ENCODE measurements at regions not wholly inside any gene's neighbourhood (a gene's known extent, or its start where the extent isn't known, plus 50 kb on each side); places are given as distances from the start of the nearest gene placed in this dataset.

- H3K27me3 Mint-ChIP-seq, result no peaks in the 10 kb centered on the region
- Histone ChIP-seq H3K27ac (ENCODE audit: low read depth in 1 of 2, low read length in 2 of 2) (no peak overlapping the region), H3K4me1 (ENCODE audit: insufficient read depth, low read length) (no peaks in the 10 kb centered on the region), H3K9me3 (ENCODE audit: control insufficient read depth in 1 of 2, insufficient read depth in 1 of 2, low read length in 2 of 2) (no peaks in the 10 kb centered on the region), H3K36me3 (ENCODE audit: insufficient read depth, low read length) (no peaks in the 10 kb centered on the region), H3K4me3 (ENCODE audit: low read length) (no peak overlapping the region), H3K27me3 (ENCODE audit: control insufficient read depth in 1 of 2, insufficient read depth in 2 of 2, low read length in 2 of 2) (no peaks in the 10 kb centered on the region)
- H3K9me3 Mint-ChIP-seq, result peaks cover 3% of the 10 kb centered on the region
- intact Hi-C loops (cut with DNase I, micrococcal nuclease), result no loop called here
- no peak for TF ChIP-seq CTCF (IDR thresholded peaks at IDR 0.05)
- H3K27ac Mint-ChIP-seq, result no peak overlapping the region
- no peaks in the 10 kb centered on the region for H3K4me1 Mint-ChIP-seq (ENCODE audit: low read depth)
- H3K36me3 Mint-ChIP-seq (ENCODE audit: low read depth), result no peaks in the 10 kb centered on the region
- no peak for ATAC-seq (ENCODE audit: poor library complexity)
- no peak for DNase-seq
- ChIA-PET CTCF (no interaction called here), POLR2A (no interaction called here)
- H3K4me3 Mint-ChIP-seq, result no peak overlapping the region
Measured at GRCh38 chr5:130966990-130967525, 198.0 kb downstream of the HINT1 start.

- Histone ChIP-seq H3K36me3 (ENCODE audit: insufficient read depth, low read length) (no peaks in the 10 kb centered on the region), H3K27me3 (ENCODE audit: control insufficient read depth in 1 of 2, insufficient read depth in 2 of 2, low read length in 2 of 2) (no peaks in the 10 kb centered on the region), H3K4me1 (ENCODE audit: insufficient read depth, low read length) (no peaks in the 10 kb centered on the region), H3K9me3 (ENCODE audit: control insufficient read depth in 1 of 2, insufficient read depth in 1 of 2, low read length in 2 of 2) (no peaks in the 10 kb centered on the region), H3K27ac (ENCODE audit: low read depth in 1 of 2, low read length in 2 of 2) (no peak overlapping the region), H3K4me3 (ENCODE audit: low read length) (no peak overlapping the region)
- Mint-ChIP-seq H3K9me3 (peaks cover 6% of the 10 kb centered on the region), H3K27ac (no peak overlapping the region), H3K36me3 (ENCODE audit: low read depth) (no peaks in the 10 kb centered on the region), H3K27me3 (no peaks in the 10 kb centered on the region), H3K4me3 (no peak overlapping the region), H3K4me1 (ENCODE audit: low read depth) (no peaks in the 10 kb centered on the region)
- TF ChIP-seq CTCF (IDR thresholded peaks at IDR 0.05), result no peak
- intact Hi-C loops (cut with DNase I, micrococcal nuclease), result no loop called here
- POLR2A ChIA-PET, result no interaction called here
- ATAC-seq (ENCODE audit: poor library complexity), result no peak
- DNase-seq, result no peak
- CTCF ChIA-PET, result interaction anchor here (1.0 kb wide), 1 partner anchor 20 kb away, joined by 3 read pairs; no protein-coding TSS in a partner anchor
Measured at GRCh38 chr5:130965920-130966319, 199.1 kb downstream of the HINT1 start.

GRCh38 chr5:130965360-130965759 lies 199.7 kb downstream of the HINT1 start:
- H3K36me3 ChIP-seq (ENCODE audit: insufficient read depth, low read length), result no peaks in the 10 kb centered on the region
- Mint-ChIP-seq H3K36me3 (ENCODE audit: low read depth) (no peaks in the 10 kb centered on the region), H3K27me3 (no peaks in the 10 kb centered on the region), H3K4me1 (ENCODE audit: low read depth) (no peaks in the 10 kb centered on the region), H3K27ac (no peak overlapping the region), H3K9me3 (peaks cover 6% of the 10 kb centered on the region), H3K4me3 (no peak overlapping the region)
- ATAC-seq (ENCODE audit: poor library complexity) (no peak), DNase-seq (no peak)
- CTCF ChIA-PET, result interaction anchor here (1.0 kb wide), 1 partner anchor 20 kb away, joined by 3 read pairs; no protein-coding TSS in a partner anchor
- TF ChIP-seq CTCF (IDR thresholded peaks at IDR 0.05), result no peak
- no peak overlapping the region for H3K4me3 ChIP-seq (ENCODE audit: low read length)
- intact Hi-C loops (cut with DNase I, micrococcal nuclease), result no loop called here
- no peak overlapping the region for H3K27ac ChIP-seq (ENCODE audit: low read depth in 1 of 2, low read length in 2 of 2)
- H3K4me1 ChIP-seq (ENCODE audit: insufficient read depth, low read length), result no peaks in the 10 kb centered on the region
- H3K27me3 ChIP-seq (ENCODE audit: control insufficient read depth in 1 of 2, insufficient read depth in 2 of 2, low read length in 2 of 2), result no peaks in the 10 kb centered on the region
- POLR2A ChIA-PET, result no interaction called here
- no peaks in the 10 kb centered on the region for H3K9me3 ChIP-seq (ENCODE audit: control insufficient read depth in 1 of 2, insufficient read depth in 1 of 2, low read length in 2 of 2)
